ENCODE measurements at regions not wholly inside any gene's neighbourhood (a gene's known extent, or its start where the extent isn't known, plus 50 kb on each side); places are given as distances from the start of the nearest gene placed in this dataset.

- TF ChIP-seq CHD7 (IDR thresholded peaks at IDR 0.05; ENCODE audit: insufficient replicate concordance, low read length) (no peak), GABPA (IDR thresholded peaks at IDR 0.05; ENCODE audit: borderline replicate concordance, insufficient read depth, low read length) (no peak)
Observed at GRCh38 chr5:14998491-14998890, 126.9 kb upstream of the ANKH start (continued).

Data from H1 (cell line).